ENCODE measurements at regions not wholly inside any gene's neighbourhood (a gene's known extent, or its start where the extent isn't known, plus 50 kb on each side); places are given as distances from the start of the nearest gene placed in this dataset.

- H3K4me3 ChIP-seq (ENCODE audit: control insufficient read depth in 1 of 7, extremely low read depth in 1 of 7, insufficient read depth in 4 of 7, low read depth in 2 of 7, low read length in 6 of 7) = no peak overlapping the region
- 100% methylated on average over 4 of the region's 6 CpGs for WGBS (ENCODE audit: insufficient coverage)
- ChIA-PET POLR2A (no interaction called here), CTCF (interaction anchor here (1.8 kb wide), 1 partner anchor 56 kb away, joined by 4 read pairs; no protein-coding TSS in a partner anchor)
- H3K9me3 ChIP-seq (ENCODE audit: control extremely low read depth in 1 of 5, control insufficient read depth in 4 of 5, insufficient read depth in 2 of 5, low read depth in 1 of 5, low read length in 4 of 5) = no peaks in the 10 kb centered on the region
- DNase-seq = no peak
- no peaks in the 10 kb centered on the region for H3K27me3 ChIP-seq (replicated peaks in 2 of 5; ENCODE audit: control insufficient read depth in 4 of 5, insufficient read depth in 5 of 5, low read length in 4 of 5)
- no peaks in the 10 kb centered on the region for H3K4me1 ChIP-seq (ENCODE audit: control extremely low read depth in 1 of 4, control insufficient read depth in 4 of 4, insufficient read depth in 4 of 4, low read length in 3 of 4)
- H3K36me3 ChIP-seq (ENCODE audit: control insufficient read depth in 4 of 4, insufficient read depth in 4 of 4, low read length in 3 of 4) = no peaks in the 10 kb centered on the region
- no peak overlapping the region for H3K27ac ChIP-seq (ENCODE audit: insufficient read depth in 1 of 2, low read depth in 1 of 2, low read length in 2 of 2, poor library complexity in 1 of 2, severe bottlenecking in 2 of 2)
Observed at GRCh38 chr13:31853643-31854326, 114.5 kb downstream of the RXFP2 start.

- WGBS (ENCODE audit: insufficient coverage) = 50% methylated on average over 2 of the region's 5 CpGs
- CTCF ChIA-PET = no interaction called here
- POLR2A ChIA-PET = no interaction called here
- Histone ChIP-seq H3K9me3 (ENCODE audit: control extremely low read depth in 1 of 5, control insufficient read depth in 4 of 5, insufficient read depth in 2 of 5, low read depth in 1 of 5, low read length in 4 of 5) (no peaks in the 10 kb centered on the region), H3K27me3 (replicated peaks in 2 of 5; ENCODE audit: control insufficient read depth in 4 of 5, insufficient read depth in 5 of 5, low read length in 4 of 5) (no peaks in the 10 kb centered on the region), H3K27ac (ENCODE audit: insufficient read depth in 1 of 2, low read depth in 1 of 2, low read length in 2 of 2, poor library complexity in 1 of 2, severe bottlenecking in 2 of 2) (no peak overlapping the region), H3K4me3 (ENCODE audit: control insufficient read depth in 1 of 7, extremely low read depth in 1 of 7, insufficient read depth in 4 of 7, low read depth in 2 of 7, low read length in 6 of 7) (no peak overlapping the region), H3K4me1 (ENCODE audit: control extremely low read depth in 1 of 4, control insufficient read depth in 4 of 4, insufficient read depth in 4 of 4, low read length in 3 of 4) (peaks cover 3 to 16% (median 9%) of the 10 kb centered on the region in 4 experiments), H3K36me3 (ENCODE audit: control insufficient read depth in 4 of 4, insufficient read depth in 4 of 4, low read length in 3 of 4) (no peaks in the 10 kb centered on the region)
- DNase-seq = no peak
Observed at GRCh38 chr13:31859571-31859970, 120.2 kb downstream of the RXFP2 start.

- CTCF ChIA-PET = no interaction called here
- Histone ChIP-seq H3K4me3 (ENCODE audit: control insufficient read depth in 1 of 7, extremely low read depth in 1 of 7, insufficient read depth in 4 of 7, low read depth in 2 of 7, low read length in 6 of 7) (no peak overlapping the region), H3K36me3 (ENCODE audit: control insufficient read depth in 4 of 4, insufficient read depth in 4 of 4, low read length in 3 of 4) (no peaks in the 10 kb centered on the region), H3K9me3 (ENCODE audit: control extremely low read depth in 1 of 5, control insufficient read depth in 4 of 5, insufficient read depth in 2 of 5, low read depth in 1 of 5, low read length in 4 of 5) (no peaks in the 10 kb centered on the region), H3K4me1 (ENCODE audit: control extremely low read depth in 1 of 4, control insufficient read depth in 4 of 4, insufficient read depth in 4 of 4, low read length in 3 of 4) (peaks cover 3 to 20% (median 13%) of the 10 kb centered on the region in 4 experiments), H3K27me3 (replicated peaks in 2 of 5; ENCODE audit: control insufficient read depth in 4 of 5, insufficient read depth in 5 of 5, low read length in 4 of 5) (no peaks in the 10 kb centered on the region), H3K27ac (ENCODE audit: insufficient read depth in 1 of 2, low read depth in 1 of 2, low read length in 2 of 2, poor library complexity in 1 of 2, severe bottlenecking in 2 of 2) (no peak overlapping the region)
- no peak for DNase-seq
- POLR2A ChIA-PET = no interaction called here
- 98% methylated on average over 5 of the region's 5 CpGs for WGBS (ENCODE audit: insufficient coverage)
Observed at GRCh38 chr13:31860002-31860401, 120.7 kb downstream of the RXFP2 start.

DNA sequence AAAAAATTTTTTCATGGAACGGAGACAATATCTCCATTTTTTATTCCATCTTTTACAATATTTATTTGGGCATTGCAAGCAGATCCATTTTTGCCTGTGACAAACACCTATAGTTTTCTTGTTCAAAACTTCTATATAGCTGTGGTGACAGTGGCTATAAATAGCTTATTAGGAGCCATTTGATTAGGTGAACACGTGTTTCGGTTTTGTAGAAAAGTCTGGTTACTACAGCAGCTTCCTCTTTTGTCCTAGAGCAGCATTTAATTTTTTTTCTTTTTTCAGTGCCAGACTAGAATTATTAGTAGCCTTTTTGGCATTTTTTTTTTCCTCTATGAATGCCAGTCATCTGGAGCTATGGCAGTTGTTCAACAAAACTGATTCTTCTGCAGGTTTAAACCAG, 123.5 kb downstream of the RXFP2 start:
- ChIA-PET CTCF (interaction anchor here (1.1 to 2.7 kb wide), 5 partner anchors 12 to 34 kb away, joined by 3 to 10 read pairs (median 3); no protein-coding TSS in a partner anchor), POLR2A (interaction anchor here (1.0 kb wide), 1 partner anchor 16 kb away, joined by 4 read pairs; no protein-coding TSS in a partner anchor)
- peak; percentile 33 to 86 (median 73) for DNase-seq
- Histone ChIP-seq H3K9me3 (ENCODE audit: control extremely low read depth in 1 of 5, control insufficient read depth in 4 of 5, insufficient read depth in 2 of 5, low read depth in 1 of 5, low read length in 4 of 5) (no peaks in the 10 kb centered on the region), H3K4me3 (ENCODE audit: control insufficient read depth in 1 of 7, extremely low read depth in 1 of 7, insufficient read depth in 4 of 7, low read depth in 2 of 7, low read length in 6 of 7) (peak overlapping the region in 1 of 7 experiments; percentile 31), H3K27me3 (replicated peaks in 2 of 5; ENCODE audit: control insufficient read depth in 4 of 5, insufficient read depth in 5 of 5, low read length in 4 of 5) (no peaks in the 10 kb centered on the region), H3K4me1 (ENCODE audit: control extremely low read depth in 1 of 4, control insufficient read depth in 4 of 4, insufficient read depth in 4 of 4, low read length in 3 of 4) (peaks cover 3 to 28% (median 22%) of the 10 kb centered on the region in 4 experiments), H3K27ac (ENCODE audit: insufficient read depth in 1 of 2, low read depth in 1 of 2, low read length in 2 of 2, poor library complexity in 1 of 2, severe bottlenecking in 2 of 2) (no peak overlapping the region), H3K36me3 (ENCODE audit: control insufficient read depth in 4 of 4, insufficient read depth in 4 of 4, low read length in 3 of 4) (no peaks in the 10 kb centered on the region)
- WGBS (ENCODE audit: insufficient coverage) = 8% methylated on average over 2 of the region's 3 CpGs

DNA sequence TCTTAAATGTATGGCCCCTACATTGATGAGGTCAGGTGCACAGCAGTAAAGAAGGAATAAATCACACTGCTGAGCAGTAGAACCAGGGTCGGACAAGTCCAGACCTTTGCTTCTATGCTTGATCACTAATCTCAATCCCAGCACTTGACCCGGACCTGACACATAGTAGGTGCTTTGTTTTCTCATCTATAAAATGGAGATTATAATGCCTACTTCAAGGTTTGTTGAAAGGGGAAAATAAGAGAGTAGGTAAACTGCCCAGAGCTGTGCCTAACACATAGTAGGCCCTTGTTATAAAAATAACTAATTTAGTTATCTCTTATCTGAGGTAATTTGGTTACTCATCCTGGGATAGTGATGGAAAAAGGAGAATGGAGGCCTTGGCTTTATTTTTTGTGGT, 125.0 kb downstream of the RXFP2 start:
- H3K27me3 ChIP-seq (replicated peaks in 2 of 5; ENCODE audit: control insufficient read depth in 4 of 5, insufficient read depth in 5 of 5, low read length in 4 of 5) = no peaks in the 10 kb centered on the region
- peaks cover 3 to 28% (median 22%) of the 10 kb centered on the region in 4 experiments for H3K4me1 ChIP-seq (ENCODE audit: control extremely low read depth in 1 of 4, control insufficient read depth in 4 of 4, insufficient read depth in 4 of 4, low read length in 3 of 4)
- no peak overlapping the region for H3K4me3 ChIP-seq (ENCODE audit: control insufficient read depth in 1 of 7, extremely low read depth in 1 of 7, insufficient read depth in 4 of 7, low read depth in 2 of 7, low read length in 6 of 7)
- CTCF ChIA-PET = interaction anchor here (1.4 kb wide), 1 partner anchor 15 kb away, joined by 4 read pairs; no protein-coding TSS in a partner anchor
- no peak overlapping the region for H3K27ac ChIP-seq (ENCODE audit: insufficient read depth in 1 of 2, low read depth in 1 of 2, low read length in 2 of 2, poor library complexity in 1 of 2, severe bottlenecking in 2 of 2)
- POLR2A ChIA-PET = no interaction called here
- H3K9me3 ChIP-seq (ENCODE audit: control extremely low read depth in 1 of 5, control insufficient read depth in 4 of 5, insufficient read depth in 2 of 5, low read depth in 1 of 5, low read length in 4 of 5) = no peaks in the 10 kb centered on the region
- no peak for DNase-seq
- 100% methylated on average over 2 of the region's 2 CpGs for WGBS (ENCODE audit: insufficient coverage)
- no peaks in the 10 kb centered on the region for H3K36me3 ChIP-seq (ENCODE audit: control insufficient read depth in 4 of 4, insufficient read depth in 4 of 4, low read length in 3 of 4)

- H3K27me3 ChIP-seq (replicated peaks in 2 of 5; ENCODE audit: control insufficient read depth in 4 of 5, insufficient read depth in 5 of 5, low read length in 4 of 5) = no peaks in the 10 kb centered on the region
- ChIA-PET CTCF (interaction anchor here (1.1 kb wide), 1 partner anchor 9 kb away, joined by 3 read pairs; no protein-coding TSS in a partner anchor), POLR2A (no interaction called here)
- no peak for DNase-seq
- no peaks in the 10 kb centered on the region for H3K9me3 ChIP-seq (ENCODE audit: control extremely low read depth in 1 of 5, control insufficient read depth in 4 of 5, insufficient read depth in 2 of 5, low read depth in 1 of 5, low read length in 4 of 5)
- peaks cover 3 to 28% (median 22%) of the 10 kb centered on the region in 4 experiments for H3K4me1 ChIP-seq (ENCODE audit: control extremely low read depth in 1 of 4, control insufficient read depth in 4 of 4, insufficient read depth in 4 of 4, low read length in 3 of 4)
- H3K27ac ChIP-seq (ENCODE audit: insufficient read depth in 1 of 2, low read depth in 1 of 2, low read length in 2 of 2, poor library complexity in 1 of 2, severe bottlenecking in 2 of 2) = no peak overlapping the region
- no peak overlapping the region for H3K4me3 ChIP-seq (ENCODE audit: control insufficient read depth in 1 of 7, extremely low read depth in 1 of 7, insufficient read depth in 4 of 7, low read depth in 2 of 7, low read length in 6 of 7)
- H3K36me3 ChIP-seq (ENCODE audit: control insufficient read depth in 4 of 4, insufficient read depth in 4 of 4, low read length in 3 of 4) = no peaks in the 10 kb centered on the region
Observed at GRCh38 chr13:31866099-31866498, 126.8 kb downstream of the RXFP2 start.

DNA sequence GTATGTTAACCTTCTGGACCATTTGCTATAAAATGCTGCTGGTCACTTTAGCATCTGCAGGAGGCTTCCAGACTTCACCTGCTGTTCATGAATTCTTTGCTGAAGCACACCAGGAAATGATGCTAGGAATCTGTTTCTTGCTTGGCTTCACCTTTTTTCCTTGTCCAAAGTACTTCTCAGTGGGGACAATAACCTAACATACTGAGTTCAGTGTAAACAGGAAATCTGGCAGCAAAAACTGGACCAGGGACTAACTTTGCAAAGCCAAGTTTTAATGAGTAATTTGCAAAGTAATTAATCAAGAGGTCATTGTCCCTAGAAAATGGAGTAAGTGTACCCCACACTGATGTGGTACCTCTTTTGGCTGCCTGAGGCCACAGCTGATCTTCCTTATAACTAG, 128.4 kb downstream of the RXFP2 start:
- no peaks in the 10 kb centered on the region for H3K9me3 ChIP-seq (ENCODE audit: control extremely low read depth in 1 of 5, control insufficient read depth in 4 of 5, insufficient read depth in 2 of 5, low read depth in 1 of 5, low read length in 4 of 5)
- POLR2A ChIA-PET = no interaction called here
- H3K27ac ChIP-seq (ENCODE audit: insufficient read depth in 1 of 2, low read depth in 1 of 2, low read length in 2 of 2, poor library complexity in 1 of 2, severe bottlenecking in 2 of 2) = no peak overlapping the region
- H3K4me3 ChIP-seq (ENCODE audit: control insufficient read depth in 1 of 7, extremely low read depth in 1 of 7, insufficient read depth in 4 of 7, low read depth in 2 of 7, low read length in 6 of 7) = no peak overlapping the region
- no peak for DNase-seq
- peaks cover 2 to 24% (median 16%) of the 10 kb centered on the region in 4 experiments for H3K4me1 ChIP-seq (ENCODE audit: control extremely low read depth in 1 of 4, control insufficient read depth in 4 of 4, insufficient read depth in 4 of 4, low read length in 3 of 4)
- CTCF ChIA-PET = no interaction called here
- H3K36me3 ChIP-seq (ENCODE audit: control insufficient read depth in 4 of 4, insufficient read depth in 4 of 4, low read length in 3 of 4) = no peaks in the 10 kb centered on the region
- no peaks in the 10 kb centered on the region for H3K27me3 ChIP-seq (replicated peaks in 2 of 5; ENCODE audit: control insufficient read depth in 4 of 5, insufficient read depth in 5 of 5, low read length in 4 of 5)

Data from common myeloid progenitor, CD34-positive (primary cell).